ENCODE measurements at regions not wholly inside any gene's neighbourhood (a gene's known extent, or its start where the extent isn't known, plus 50 kb on each side); places are given as distances from the start of the nearest gene placed in this dataset.

- no peak for DNase-seq (ENCODE audit: low spot score)
- intact Hi-C loops (cut with micrococcal nuclease; ENCODE audit: unreplicated experiment): no loop called here
- BruUV-seq (replicated peaks): no TSS peak
- Histone ChIP-seq H3K9me3 (ENCODE audit: low read depth, low read length, poor library complexity, severe bottlenecking) (no peaks in the 10 kb centered on the region), H3K27me3 (replicated peaks; ENCODE audit: insufficient read depth, low read depth, low read length, poor library complexity) (no peaks in the 10 kb centered on the region), H3K4me1 (ENCODE audit: insufficient read depth, low read length, poor library complexity, severe bottlenecking) (no peaks in the 10 kb centered on the region), H3K27ac (ENCODE audit: low read depth, low read length, poor library complexity, severe bottlenecking) (no peak overlapping the region), H3K36me3 (ENCODE audit: insufficient read depth, low read length, poor library complexity, severe bottlenecking) (no peaks in the 10 kb centered on the region), H3K4me3 (ENCODE audit: low read depth, low read length, poor library complexity, severe bottlenecking) (no peak overlapping the region)
- TF ChIP-seq EZH2 (IDR thresholded peaks at IDR 0.05; ENCODE audit: borderline replicate concordance, low read depth, low read length, poor library complexity, severe bottlenecking) (no peak), CTCF (conservative IDR thresholded peaks at IDR 0.05; ENCODE audit: low read depth, low read length) (no peak)
- ChIA-PET CTCF (no interaction called here), POLR2A (ENCODE audit: low non-redundant PET) (no interaction called here)
Observed at GRCh38 chr14:51307551-51307950, 67.5 kb downstream of the TMX1 start.

- H3K9me3 ChIP-seq (ENCODE audit: low read depth, low read length, poor library complexity, severe bottlenecking): no peaks in the 10 kb centered on the region
Observed at GRCh38 chr14:51308866-51309265, 68.8 kb downstream of the TMX1 start.

GRCh38 chr14:51310505-51310944 lies 70.5 kb downstream of the TMX1 start:
- H3K4me1 ChIP-seq (ENCODE audit: insufficient read depth, low read length, poor library complexity, severe bottlenecking): no peaks in the 10 kb centered on the region
- H3K27me3 ChIP-seq (replicated peaks; ENCODE audit: insufficient read depth, low read depth, low read length, poor library complexity): no peaks in the 10 kb centered on the region
- no peaks in the 10 kb centered on the region for H3K9me3 ChIP-seq (ENCODE audit: low read depth, low read length, poor library complexity, severe bottlenecking)
- H3K36me3 ChIP-seq (ENCODE audit: insufficient read depth, low read length, poor library complexity, severe bottlenecking): no peaks in the 10 kb centered on the region
- no TSS peak for BruUV-seq (replicated peaks)
- intact Hi-C loops (cut with micrococcal nuclease; ENCODE audit: unreplicated experiment): no loop called here
- H3K27ac ChIP-seq (ENCODE audit: low read depth, low read length, poor library complexity, severe bottlenecking): no peak overlapping the region
- TF ChIP-seq EZH2 (IDR thresholded peaks at IDR 0.05; ENCODE audit: borderline replicate concordance, low read depth, low read length, poor library complexity, severe bottlenecking) (no peak), CTCF (conservative IDR thresholded peaks at IDR 0.05; ENCODE audit: low read depth, low read length) (no peak)
- ChIA-PET CTCF (no interaction called here), POLR2A (ENCODE audit: low non-redundant PET) (interaction anchor here (0.5 kb wide), 1 partner anchor 763 kb away, joined by 23 read pairs; no protein-coding TSS in a partner anchor)
- no peak overlapping the region for H3K4me3 ChIP-seq (ENCODE audit: low read depth, low read length, poor library complexity, severe bottlenecking)
- DNase-seq (ENCODE audit: low spot score): no peak

More at GRCh38 chr14:51308866-51309265, 68.8 kb downstream of the TMX1 start:
- ChIA-PET POLR2A (ENCODE audit: low non-redundant PET) (no interaction called here), CTCF (no interaction called here)
- H3K4me3 ChIP-seq (ENCODE audit: low read depth, low read length, poor library complexity, severe bottlenecking): no peak overlapping the region
- intact Hi-C loops (cut with micrococcal nuclease; ENCODE audit: unreplicated experiment): no loop called here
- H3K4me1 ChIP-seq (ENCODE audit: insufficient read depth, low read length, poor library complexity, severe bottlenecking): no peaks in the 10 kb centered on the region
- no peak overlapping the region for H3K27ac ChIP-seq (ENCODE audit: low read depth, low read length, poor library complexity, severe bottlenecking)
- no peaks in the 10 kb centered on the region for H3K27me3 ChIP-seq (replicated peaks; ENCODE audit: insufficient read depth, low read depth, low read length, poor library complexity)
- no TSS peak for BruUV-seq (replicated peaks)
- no peaks in the 10 kb centered on the region for H3K36me3 ChIP-seq (ENCODE audit: insufficient read depth, low read length, poor library complexity, severe bottlenecking)
- no peak for TF ChIP-seq EZH2 (IDR thresholded peaks at IDR 0.05; ENCODE audit: borderline replicate concordance, low read depth, low read length, poor library complexity, severe bottlenecking)
- no peak for TF ChIP-seq CTCF (conservative IDR thresholded peaks at IDR 0.05; ENCODE audit: low read depth, low read length)
- DNase-seq (ENCODE audit: low spot score): no peak

All from A673 (cell line).